HK-2 (cell line): ENCODE measurements at regions not wholly inside any gene's neighbourhood (a gene's known extent, or its start where the extent isn't known, plus 50 kb on each side); places are given as distances from the start of the nearest gene placed in this dataset.

Source experiments
- DNase-seq: peaks from one replicate; pipeline ENCODE4 v3.0.0-alpha.2; 2018; ENCODE audit not compliant: unreplicated experiment

DNA sequence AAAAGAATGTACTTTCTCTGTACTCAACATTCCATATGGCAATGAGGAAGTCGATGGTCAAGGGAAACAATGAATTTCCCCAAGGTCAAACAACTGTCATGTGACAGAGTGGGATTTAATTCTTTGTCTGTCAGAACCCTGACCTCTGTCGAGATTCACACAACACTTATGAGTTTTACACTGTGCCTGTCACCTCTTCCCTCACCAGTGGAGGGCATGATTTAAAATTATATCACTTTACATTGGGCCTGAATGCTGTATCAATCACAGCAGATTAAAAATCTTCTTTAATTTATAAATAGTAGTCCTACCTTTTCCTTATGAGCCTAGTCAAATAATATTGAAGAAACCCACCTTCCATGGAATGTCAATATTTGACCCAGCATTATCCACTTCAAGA is 276.7 kb downstream of the CDH10 start:
- DNase-seq, result no peak

DNA sequence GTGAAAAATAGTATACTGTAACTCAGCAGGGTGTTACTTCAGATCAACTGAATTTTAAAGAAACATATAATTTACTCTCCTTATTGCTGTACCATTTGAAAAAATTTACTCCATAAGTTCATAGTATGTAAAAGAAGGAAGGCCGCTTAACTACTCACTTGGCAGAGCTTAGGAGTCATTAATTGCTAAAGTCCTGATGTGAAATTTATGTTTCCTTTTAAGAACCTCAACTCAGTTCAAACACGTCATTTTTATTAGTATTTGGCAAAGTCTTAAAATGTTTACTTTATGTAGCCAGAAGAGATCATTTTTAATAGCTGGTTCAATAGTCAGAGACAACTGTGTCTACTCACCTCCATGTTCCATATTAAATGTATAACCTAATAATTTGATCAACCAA is 268.6 kb downstream of the CDH10 start:
- no peak for DNase-seq

DNA sequence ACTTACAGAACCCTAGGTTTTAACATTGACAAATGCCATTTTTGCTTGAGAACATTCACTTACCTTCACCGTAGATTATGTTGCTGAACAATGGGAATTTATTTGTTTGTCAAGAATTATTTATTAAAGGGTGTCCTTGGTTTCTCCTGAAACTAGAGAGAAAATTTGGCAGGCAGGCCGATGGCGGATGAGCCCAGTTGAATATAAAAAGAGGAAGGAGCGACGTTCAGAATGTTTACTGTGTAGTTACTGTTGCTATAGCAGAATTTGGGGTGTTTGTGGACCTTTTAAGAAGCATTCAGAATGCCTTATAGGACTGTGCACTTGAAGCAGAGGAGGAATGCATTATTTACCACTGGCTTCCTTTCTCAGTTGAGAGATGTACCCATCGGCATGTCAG is 268.2 kb downstream of the CDH10 start:
- no peak for DNase-seq

DNA sequence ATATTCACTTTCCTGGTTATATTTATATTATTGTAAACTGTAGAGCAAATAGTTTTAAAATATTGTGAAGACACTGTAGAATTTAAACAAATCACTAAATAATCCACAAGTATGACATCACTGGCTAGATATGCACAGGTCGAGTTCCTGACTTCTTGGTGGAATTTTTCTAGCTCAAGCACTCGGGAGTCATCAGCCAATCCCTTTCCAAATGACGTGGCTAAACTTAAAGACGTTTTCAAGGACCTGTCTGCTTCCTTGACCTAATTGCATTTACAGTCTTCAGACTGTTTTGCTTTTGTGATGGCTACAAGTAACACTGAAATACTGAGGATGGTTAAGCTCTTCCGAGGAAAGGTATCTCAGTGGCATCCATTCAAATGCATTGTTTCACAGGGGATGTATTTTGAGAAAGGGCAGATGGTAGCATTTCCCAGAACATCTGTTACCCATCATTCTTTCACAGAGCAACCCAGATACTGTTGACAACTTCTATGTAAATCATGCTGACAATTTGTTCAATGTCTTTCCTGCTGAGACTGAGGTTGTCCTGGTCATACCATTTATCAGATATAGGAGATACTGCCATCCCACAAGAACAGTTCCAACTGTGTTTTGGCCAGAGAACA is 262.8 kb downstream of the CDH10 start:
- peak; percentile 13 for DNase-seq

DNA sequence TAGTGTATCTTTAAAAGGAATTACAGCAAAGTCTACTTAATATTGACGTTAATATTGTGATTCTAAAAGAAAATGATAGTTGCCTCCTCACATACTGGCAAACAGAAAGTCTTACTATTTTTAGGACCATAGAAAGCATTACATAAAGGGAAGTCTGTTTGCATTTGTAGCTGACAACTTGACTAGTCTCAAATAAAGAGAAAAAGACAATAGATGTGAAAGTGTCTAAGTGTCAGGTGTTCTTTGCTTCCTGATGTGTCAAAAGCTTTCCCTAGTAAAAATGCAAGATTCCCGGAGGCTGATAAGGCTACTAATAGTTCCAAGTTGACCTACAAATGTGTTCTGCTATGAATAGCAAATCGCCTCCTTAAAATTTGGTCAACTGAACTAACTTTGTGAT is 259.7 kb downstream of the CDH10 start:
- DNase-seq, result no peak

DNA sequence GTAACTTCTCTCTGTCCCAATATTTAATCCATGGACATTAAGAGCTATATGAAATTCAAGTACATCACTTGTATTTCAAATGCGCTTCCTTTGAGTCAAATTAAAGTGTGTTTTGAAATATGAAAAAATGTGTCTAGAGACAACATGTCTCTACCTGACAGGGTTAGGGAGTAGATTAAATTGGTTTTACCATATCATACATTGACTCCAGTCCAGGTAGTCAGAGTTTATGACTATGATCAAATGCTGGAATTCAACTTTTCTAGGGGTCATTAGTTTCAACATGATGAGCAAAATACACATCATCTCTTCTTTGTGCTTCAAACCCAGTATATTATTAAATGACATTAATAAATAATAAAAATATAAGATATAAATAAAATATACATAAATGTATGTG is 259.2 kb downstream of the CDH10 start:
- no peak for DNase-seq

DNA sequence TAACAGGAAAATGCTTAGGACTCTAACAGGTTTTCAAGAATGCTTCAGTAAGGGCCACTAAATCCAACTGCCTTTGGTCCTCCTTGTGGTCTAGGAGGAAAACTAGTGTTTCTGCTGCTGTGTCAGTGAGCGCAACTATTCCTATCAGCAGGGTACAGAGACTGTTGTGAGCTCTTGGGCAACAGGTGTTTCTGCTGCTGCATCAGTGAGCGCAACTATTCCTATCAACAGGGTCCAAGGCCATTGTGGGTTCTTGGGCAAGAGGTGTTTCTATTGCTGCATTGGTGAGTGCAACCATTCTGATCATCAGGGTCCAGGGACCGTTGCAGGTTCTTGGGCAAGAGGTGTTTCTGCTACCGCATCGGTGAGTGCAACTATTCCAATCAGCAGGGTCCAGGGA is 256.3 kb downstream of the CDH10 start:
- DNase-seq, result no peak

DNA sequence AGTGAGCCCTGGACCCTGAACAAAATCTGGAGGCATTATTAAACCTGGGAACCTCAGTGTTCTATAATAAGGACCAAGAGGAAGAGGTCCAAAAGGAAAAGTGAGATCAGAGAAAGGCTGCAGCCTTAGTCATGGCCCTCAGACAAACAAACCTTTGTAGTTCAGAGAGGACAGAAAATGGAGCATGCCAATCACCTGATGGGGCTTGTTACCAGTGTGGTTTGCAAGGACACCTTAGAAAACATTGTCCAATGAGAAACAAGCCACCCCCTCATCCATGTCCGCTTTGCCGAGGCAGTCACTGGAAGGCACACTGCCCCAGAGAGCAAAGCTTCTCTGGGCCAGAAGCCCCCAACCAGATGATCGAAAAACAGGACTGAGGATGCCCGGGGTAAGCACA is 254.8 kb downstream of the CDH10 start:
- no peak for DNase-seq

DNA sequence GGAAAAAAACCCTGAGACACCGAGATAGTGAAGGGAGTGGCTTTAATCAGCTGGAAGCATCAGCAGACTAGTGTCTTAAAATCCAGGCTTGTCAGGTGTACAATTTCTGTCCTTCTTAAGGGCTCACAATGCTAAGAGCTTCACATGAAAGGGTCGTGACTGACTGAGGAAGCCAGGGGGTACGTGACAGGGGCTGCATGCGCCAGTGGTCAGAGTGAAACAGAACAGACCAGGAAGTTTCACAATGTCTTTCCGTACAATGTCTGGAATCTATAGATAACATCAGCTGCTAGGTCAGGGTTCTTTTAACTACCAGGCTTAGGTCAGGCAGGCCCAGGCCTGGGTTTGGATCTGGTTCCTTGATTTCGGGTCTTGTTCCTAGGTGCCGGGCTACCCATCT is 253.0 kb downstream of the CDH10 start:
- DNase-seq, result no peak

DNA sequence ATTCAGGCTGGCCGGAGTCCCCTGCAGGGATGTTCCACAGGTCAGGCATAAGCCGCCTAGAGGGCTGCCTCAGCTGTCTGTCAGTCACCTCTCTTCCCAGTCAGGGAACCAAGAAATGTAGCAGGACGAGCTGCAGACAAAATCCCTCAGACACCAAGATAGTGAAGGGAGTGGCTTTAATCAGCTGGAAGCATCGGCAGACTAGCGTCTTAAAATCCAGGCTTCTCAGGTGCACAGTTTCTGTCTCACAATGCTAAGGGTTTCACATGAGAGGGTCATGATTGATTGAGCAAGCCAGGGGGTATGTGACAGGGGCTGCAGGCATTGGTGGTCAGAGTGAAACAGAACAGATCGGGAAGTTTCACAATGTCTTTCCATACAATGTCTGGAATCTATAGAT is 247.2 kb downstream of the CDH10 start:
- DNase-seq, result no peak

DNA sequence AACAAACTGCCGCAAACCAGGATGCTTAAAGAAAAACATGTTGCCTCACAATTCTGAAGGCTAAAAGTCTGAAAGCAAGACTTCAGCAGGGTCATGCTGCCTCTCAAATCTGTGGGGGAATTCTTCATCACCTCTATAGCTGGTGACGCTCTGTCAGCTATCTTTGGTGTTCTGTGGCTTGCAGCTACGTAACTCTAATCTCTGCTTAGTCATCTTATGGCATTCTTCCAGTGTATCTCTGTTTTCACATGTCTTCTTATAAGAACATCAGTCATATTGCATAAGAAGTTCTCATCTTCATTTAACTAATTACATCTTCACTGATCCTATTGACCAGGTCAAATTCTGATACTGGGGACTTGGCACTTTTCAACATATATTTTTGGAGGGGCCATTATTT is 243.0 kb downstream of the CDH10 start:
- DNase-seq, result no peak

DNA sequence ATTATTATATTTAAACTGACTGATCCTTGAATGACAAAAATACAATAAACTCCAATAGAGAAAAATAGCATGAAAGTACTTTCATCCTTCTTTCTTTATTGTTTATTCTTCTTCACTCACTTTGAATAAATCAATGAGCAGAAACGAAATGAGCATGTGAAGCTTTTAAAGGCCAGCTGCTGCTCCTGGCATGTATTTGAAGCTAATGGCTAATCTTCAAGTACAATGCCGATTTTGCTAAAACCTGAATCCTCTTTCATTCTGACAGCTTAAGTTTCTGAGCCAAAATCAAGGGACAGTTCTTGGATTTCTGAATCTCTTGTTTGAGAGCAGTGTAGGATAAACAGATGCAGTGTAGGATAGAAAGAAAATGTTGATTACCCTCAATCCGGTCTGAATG is 237.3 kb downstream of the CDH10 start:
- no peak for DNase-seq

DNA sequence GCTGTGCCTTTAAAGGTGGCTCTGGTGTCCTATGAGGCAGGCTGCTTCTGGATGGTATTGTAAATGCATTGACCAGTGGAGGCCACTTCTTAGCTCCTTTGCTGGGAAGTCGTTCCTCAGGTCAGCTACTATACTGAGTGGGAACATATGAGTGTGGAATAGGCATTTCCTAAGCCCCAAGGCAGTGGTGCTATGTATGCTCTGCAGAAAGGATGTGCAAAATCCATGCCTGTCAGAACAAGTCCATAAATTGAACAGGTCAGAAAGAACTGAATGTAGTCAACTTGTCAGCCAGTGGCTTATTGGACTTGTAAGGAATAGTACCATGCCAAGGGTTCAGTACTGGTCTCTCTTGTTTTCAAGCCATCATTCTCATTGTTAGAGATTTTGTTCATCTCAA is 216.4 kb downstream of the CDH10 start:
- DNase-seq, result no peak

DNA sequence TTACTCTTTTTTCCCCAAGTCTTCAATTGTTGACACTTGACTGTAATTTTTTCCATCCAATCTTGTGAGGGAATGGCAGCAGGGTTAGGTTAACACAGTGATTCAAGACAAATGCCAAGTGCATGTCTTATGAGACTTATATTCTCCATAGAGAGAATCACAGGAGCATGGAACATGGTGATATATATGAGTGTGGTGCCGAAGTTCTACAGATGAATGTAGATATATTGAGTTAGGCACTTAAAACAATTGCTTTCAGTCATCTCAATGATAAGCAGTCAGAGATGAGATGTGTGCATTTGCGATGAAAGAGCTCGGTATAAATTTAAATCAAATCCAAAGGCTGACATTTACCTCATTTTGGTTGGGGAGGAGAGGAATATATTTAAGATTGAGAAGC is 211.2 kb downstream of the CDH10 start:
- no peak for DNase-seq
